ENCODE measurements at regions not wholly inside any gene's neighbourhood (a gene's known extent, or its start where the extent isn't known, plus 50 kb on each side); places are given as distances from the start of the nearest gene placed in this dataset.

DNA sequence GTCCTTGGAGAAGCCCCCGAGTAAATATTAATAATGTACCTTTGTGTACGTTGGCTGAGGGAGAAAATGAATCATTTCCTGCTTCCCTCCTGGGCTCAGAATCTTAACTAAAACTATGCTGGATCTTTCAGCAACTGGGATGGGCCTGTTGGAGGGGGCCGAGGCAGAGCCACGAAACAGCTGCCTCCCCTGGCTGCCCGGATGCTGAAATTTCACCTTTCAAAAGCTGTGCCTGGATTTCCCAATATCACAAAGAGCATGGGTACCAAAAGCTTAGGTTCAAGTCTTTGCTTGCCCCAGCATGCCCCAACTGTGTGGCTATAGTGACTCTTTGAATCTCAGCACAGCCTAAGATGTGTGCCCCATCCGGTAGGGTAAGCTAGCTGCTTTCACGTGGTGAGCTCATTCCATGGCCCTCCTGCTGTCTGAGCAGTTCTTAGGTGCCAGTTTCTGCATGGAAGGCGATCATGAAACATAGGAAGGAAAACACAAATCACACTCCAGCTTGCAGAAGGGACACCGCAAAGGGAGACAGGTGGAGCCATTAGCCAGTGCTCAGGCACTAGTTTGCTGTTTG lies 473.5 kb downstream of the PTPRU start:
- no peak for DNase-seq (ENCODE audit: low spot score)
- in situ Hi-C loops (cut with HindIII; ENCODE audit: low sequenced_read_pairs): no loop called here

DNA sequence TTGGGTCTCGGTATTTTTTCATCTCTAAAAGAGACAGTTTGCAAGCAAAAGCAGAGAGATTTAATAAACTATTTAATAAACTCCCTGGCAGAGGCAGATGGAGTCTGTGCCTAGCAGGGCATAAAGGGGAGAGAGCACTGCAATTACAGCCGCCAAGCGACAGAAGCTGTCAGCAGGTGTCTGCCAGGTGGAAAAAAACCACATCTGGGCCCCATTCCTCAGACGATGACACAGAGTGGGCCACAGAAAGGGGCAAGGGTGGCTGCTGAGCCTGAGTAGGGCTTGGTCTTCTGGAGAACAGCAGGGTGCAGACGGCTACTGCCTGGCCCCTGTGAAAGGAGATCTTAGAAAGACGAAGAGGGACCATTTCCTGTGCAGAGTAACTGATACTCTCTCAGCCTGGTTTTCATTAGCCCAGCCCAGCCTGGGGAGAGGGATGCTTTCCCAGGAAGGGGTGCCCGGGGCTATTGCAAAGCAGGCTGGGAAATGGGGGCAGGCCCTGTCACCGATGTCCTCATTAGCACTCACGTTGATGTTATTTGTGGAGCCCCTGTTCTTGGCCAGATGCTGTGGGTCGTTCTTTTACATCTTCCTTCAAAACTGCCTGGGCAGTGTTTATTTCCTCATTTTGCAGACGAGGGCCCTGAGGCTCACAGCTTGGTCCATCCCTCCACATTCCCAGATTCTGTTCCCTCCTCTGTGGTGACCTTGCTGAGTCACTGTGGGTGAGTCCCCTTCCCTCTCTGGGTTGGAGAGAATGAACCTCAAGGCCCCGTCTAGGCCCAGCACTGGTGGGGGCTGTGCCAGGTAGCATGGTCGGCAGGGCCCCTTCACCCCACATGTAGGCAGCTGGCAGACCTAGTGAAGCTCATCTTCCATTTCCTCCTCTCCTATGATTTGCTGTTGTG lies 472.7 kb downstream of the PTPRU start:
- no peak for DNase-seq (ENCODE audit: low spot score)
- in situ Hi-C loops (cut with HindIII; ENCODE audit: low sequenced_read_pairs): no loop called here

- no peak for DNase-seq (ENCODE audit: low spot score)
- in situ Hi-C loops (cut with HindIII; ENCODE audit: low sequenced_read_pairs): no loop called here
Observed at GRCh38 chr1:29708381-29708780, 472.1 kb downstream of the PTPRU start.

DNA sequence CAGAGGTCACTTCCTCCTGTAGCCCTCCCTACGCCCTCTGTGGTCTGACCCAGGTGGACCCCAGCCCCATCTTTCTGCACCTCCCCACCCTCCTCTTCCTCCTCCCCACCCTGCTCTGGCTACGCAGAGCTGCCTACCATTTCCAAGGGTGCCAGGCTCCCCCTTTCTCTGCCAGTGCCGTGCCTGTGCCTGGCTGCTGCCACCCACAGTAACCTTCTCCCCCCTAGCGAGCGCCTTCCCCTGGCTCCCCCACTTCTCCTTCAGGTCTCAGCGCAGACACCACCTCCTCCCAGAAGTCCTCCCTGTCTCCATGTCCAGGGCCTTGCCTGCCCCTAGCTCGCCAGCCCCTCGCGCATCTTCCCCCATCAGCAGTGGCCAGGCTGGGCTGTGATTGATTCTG lies 471.5 kb downstream of the PTPRU start:
- DNase-seq (ENCODE audit: low spot score): no peak
- in situ Hi-C loops (cut with HindIII; ENCODE audit: low sequenced_read_pairs): no loop called here

DNA sequence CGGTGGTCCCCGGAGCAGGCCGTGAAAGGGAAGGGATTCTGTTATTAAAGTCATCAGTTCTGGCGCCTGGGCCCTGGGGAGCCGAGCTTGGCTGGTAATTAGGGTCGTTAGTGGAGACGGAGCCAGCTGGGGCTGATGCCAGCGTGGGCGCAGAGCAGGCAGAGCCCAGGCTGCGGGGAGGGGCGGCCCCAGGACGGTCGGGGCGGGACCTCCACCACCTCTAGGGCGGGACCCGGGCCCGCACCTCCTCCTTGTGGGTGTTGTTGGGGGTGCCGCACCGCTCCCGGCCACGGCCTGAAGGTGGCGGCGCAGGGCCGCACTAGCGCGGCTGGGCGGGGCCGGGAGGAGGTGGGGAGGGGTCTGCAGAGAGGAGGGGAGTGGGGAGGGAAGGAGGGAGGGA lies 470.6 kb downstream of the PTPRU start:
- no peak for DNase-seq (ENCODE audit: low spot score)

GRCh38 chr1:29704430-29704829 lies 468.1 kb downstream of the PTPRU start:
- no peak for DNase-seq (ENCODE audit: low spot score)
- in situ Hi-C loops (cut with HindIII; ENCODE audit: low sequenced_read_pairs): no loop called here

More for the DNA sequence above, 470.6 kb downstream of the PTPRU start:
- in situ Hi-C loops (cut with HindIII; ENCODE audit: low sequenced_read_pairs): no loop called here

DNA sequence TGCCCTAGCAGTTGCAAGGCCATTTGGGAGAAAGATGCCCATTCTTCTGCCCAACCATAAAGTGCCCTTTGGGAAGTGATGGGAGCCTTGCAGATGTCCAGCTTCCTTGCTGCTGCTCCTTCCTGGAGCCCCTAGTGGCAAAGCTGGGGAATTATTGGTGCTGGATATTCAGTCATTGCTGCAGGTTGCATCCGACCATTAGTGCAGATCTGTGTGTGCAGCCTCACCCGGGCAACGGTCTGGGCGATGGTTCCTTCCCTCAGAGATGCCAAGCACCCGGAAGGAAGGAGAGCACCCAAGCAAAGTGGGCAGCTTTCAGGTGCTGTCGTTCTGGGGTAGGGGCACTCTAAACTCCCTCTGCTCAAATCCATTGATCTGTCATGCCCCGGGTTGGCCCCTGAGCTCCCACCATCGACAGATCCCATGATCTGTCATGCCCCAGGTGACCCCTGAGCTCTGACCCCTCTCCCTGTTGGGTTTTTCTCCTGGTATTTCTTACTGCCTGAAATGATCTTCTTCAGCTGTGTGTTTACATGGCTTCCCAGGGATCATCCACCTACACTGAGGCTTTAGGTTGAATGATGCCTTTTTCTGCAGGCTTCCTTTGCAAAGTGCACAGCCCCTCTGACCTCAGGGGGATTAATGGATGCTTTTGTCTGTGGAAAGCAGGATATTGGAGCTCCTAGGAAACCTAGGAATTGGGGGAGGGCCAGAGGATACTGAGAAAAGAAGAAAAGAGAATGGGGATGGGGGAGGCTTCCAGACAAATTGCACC lies 467.5 kb downstream of the PTPRU start:
- in situ Hi-C loops (cut with HindIII; ENCODE audit: low sequenced_read_pairs): no loop called here
- peak; percentile 54 for DNase-seq (ENCODE audit: low spot score)

GRCh38 chr1:29700491-29700890 lies 464.2 kb downstream of the PTPRU start:
- in situ Hi-C loops (cut with HindIII; ENCODE audit: low sequenced_read_pairs): no loop called here
- DNase-seq (ENCODE audit: low spot score): no peak

DNA sequence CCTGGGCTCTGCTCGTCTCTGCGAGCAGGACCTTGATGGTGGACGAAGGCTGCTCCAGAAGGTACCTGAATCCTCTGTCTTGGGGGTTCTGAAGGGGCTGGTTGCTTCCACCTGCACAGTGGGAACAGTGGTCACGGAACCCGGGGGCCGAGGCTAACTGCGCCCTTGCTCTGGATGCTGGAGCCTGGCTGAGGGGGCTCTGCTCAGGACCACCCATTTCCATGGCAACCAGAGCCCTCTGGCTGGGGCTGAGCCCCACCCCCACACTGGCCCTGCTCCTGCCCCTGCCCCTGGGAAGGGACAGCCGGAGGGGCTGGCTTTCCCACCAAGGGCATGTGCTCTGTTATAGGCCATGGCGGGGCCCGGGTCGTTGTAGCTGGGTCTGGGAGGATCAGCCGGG lies 462.3 kb downstream of the PTPRU start:
- in situ Hi-C loops (cut with HindIII; ENCODE audit: low sequenced_read_pairs): no loop called here
- no peak for DNase-seq (ENCODE audit: low spot score)

DNA sequence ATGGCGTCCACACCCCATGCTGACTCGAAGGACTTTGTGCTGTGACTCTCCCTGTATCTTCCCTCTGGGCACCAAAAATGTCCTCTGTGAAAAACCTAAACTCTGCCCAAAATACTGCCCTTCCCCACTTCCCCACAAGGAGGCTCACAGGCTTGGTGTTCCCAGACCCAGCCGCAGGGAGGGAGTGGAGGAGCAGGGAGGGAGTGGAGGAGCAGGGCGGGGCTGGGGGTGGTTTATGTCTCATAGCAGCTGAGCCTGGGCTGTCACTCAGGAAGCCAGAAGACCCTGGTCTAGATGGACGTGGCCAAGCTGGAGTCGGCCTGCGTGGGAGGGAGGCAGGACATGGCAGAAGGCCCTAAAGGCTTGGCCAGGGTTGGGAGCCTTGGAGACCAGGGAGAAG lies 461.7 kb downstream of the PTPRU start:
- DNase-seq (ENCODE audit: low spot score): no peak
- in situ Hi-C loops (cut with HindIII; ENCODE audit: low sequenced_read_pairs): no loop called here

- in situ Hi-C loops (cut with HindIII; ENCODE audit: low sequenced_read_pairs): no loop called here
- no peak for DNase-seq (ENCODE audit: low spot score)
Observed at GRCh38 chr1:29697391-29697780, 461.1 kb downstream of the PTPRU start.

GRCh38 chr1:29696656-29697390 lies 460.5 kb downstream of the PTPRU start:
- in situ Hi-C loops (cut with HindIII; ENCODE audit: low sequenced_read_pairs): no loop called here
- no peak for DNase-seq (ENCODE audit: low spot score)

GRCh38 chr1:29695803-29696202 lies 459.5 kb downstream of the PTPRU start:
- in situ Hi-C loops (cut with HindIII; ENCODE audit: low sequenced_read_pairs): no loop called here
- DNase-seq (ENCODE audit: low spot score): no peak

DNA sequence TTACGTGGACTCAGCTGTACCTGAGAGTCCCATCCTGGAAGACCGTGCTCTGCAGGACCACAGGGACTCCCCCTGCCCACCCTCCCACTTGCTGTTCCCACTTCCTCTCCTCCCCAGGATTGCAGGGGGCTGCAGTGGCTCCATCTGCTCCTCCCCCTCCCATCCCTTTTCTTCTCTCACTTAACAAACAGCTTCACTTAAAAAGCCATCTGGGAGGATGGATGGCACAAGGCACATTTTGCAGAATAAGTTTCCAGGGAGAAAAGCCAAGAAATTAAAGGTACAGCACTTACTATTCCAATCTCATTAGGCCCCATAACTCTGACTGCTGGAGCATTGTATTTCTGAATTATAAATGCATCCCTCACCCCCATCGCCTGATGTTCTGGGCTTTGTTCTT lies 458.7 kb downstream of the PTPRU start:
- in situ Hi-C loops (cut with HindIII; ENCODE audit: low sequenced_read_pairs): no loop called here
- DNase-seq (ENCODE audit: low spot score): no peak

- no peak for DNase-seq (ENCODE audit: low spot score)
- in situ Hi-C loops (cut with HindIII; ENCODE audit: low sequenced_read_pairs): no loop called here
Observed at GRCh38 chr1:29691499-29691898, 455.2 kb downstream of the PTPRU start.

- DNase-seq (ENCODE audit: low spot score): peak; percentile 26
- in situ Hi-C loops (cut with HindIII; ENCODE audit: low sequenced_read_pairs): no loop called here
Observed at GRCh38 chr1:29690156-29690555, 453.8 kb downstream of the PTPRU start.

DNA sequence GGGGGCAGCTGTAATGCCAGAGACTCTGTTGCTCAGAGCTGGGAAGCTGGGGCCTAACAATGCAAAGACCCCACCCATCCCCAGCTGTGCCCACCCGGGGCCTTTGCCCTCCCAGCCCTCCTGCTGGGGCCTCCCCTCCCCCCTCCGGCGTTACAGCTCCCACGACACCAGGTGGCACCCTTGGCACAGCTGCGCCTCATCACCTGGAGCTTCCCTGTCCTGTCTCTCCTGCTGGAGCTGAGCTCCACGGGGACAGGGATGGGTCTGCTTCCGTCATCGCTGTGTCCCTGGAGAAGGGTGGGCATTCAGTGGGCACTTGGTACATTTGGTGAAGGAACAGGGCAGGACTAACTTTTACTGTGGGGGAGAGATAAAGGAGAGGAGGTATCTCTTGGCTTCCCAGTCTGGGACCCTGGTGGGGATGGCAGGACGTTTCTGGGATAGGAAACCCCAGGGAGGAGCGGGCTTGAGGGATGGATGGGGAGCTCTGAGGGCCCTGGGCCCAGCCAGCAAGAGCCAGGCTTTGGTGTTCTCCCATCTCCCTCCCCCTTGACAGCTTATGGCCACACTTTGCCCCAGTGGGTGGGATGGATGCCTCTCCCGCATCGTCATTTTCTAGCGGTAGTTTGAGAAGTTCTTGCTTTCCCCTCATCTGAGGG lies 453.2 kb downstream of the PTPRU start:
- DNase-seq (ENCODE audit: low spot score): no peak
- in situ Hi-C loops (cut with HindIII; ENCODE audit: low sequenced_read_pairs): no loop called here

GRCh38 chr1:29688471-29689365 lies 452.4 kb downstream of the PTPRU start:
- in situ Hi-C loops (cut with HindIII; ENCODE audit: low sequenced_read_pairs): no loop called here
- no peak for DNase-seq (ENCODE audit: low spot score)
